Fibroblast of gingiva (primary cell): ENCODE measurements at regions not wholly inside any gene's neighbourhood (a gene's known extent, or its start where the extent isn't known, plus 50 kb on each side); places are given as distances from the start of the nearest gene placed in this dataset.
A peak's percentile ranks its signal among the peaks of the same experiment; 100 is the strongest.
"Not testable (repeated sequence)": the region's sequence is repeated elsewhere in the genome, so short reads cannot be mapped to it uniquely, and the experiment has no call there.

Experiments
- DNase-seq: peaks from one replicate; pipeline ENCODE4 v3.0.0-alpha.2; 2011; ENCODE audit warnings: low read depth

DNA sequence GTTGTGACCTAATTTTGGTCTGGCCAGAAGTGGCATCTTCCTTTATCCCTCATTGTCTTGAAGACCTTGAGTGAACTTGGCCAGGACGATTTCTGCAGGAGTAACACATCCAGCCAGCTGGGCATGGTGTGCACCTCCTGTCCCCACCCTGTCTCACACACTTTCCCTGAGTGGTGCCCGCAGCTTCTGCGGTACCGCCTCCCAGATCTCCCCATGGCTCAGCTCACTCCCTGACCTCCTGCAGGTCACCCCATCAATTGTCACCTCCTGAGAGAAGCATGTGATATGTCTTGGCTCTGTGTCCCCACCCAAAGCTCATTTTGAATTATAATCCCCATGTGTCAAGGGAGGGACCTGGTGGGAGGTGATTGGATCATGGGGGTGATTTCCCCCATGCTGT lies 50.2 kb upstream of the TP53I11 start:
- DNase-seq: no peak

DNA sequence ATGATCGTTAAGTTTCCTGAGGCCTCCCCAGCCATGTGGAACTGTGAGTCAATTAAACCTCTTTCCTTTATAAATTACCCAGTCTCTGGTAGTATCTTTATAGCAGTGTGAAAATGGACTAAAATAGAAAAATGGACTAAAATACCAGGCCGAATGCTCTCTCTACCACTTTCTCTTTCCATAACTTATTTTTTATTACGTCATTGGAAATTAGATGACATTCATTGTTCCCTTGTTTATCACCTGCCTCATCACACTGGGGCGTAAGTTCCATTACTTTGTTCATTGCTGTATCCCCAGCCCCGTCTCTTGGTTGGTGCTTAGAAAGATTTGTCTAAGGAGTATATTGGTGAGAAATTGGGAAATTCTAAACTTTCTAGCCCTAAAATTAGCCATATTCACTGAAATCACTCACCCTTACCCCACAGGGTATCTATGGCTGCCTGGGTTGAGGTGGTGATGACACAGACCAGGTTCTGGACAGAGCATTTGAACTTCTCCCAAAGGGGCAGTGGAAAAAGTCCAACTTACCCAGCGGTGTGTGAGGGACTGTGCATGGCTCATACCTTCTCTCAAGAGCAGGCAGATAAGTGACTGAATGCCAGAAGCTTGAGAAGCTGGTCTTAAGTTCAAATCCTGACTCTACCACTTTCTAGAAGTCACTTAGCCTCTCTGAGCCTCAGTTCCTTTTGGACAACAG lies 50.9 kb upstream of the TP53I11 start:
- DNase-seq: no peak

DNA sequence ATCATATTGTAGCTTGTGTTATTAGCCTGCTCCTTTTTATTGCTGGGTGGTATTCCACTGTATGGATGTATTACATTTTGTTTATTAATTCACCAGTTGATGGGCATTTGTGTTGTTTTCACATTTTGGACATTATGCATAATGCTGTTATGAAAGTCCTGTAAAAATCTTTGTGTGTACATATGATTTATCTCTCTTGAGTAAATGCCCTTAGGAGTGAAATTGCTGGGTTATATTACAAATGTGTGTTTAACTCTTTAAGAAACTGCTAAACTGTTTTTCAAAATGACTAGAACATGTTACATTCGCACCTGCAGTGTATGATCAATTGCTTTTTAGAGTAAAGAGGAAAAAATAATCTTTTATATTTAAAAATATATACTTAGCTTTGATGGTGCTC lies 54.4 kb upstream of the TP53I11 start:
- no peak for DNase-seq

DNA sequence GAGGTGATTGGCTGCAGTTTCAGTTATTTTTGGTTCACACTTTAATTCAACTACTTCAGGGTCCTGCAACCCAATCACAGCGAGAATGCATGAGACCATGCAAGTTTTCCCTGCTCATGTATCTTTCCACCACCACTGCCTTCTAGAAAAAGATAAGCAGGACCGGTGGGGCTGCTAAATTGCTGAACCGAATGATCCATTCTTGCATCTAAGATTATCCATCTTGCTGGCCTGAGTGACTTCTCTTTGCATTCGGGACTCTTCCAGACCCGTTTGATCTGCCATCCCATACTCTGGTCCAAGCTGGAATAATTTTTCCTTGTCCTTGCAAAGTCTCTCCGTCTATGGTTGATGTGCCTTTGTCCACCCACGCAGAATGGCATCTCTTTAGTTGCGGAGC lies 56.3 kb upstream of the TP53I11 start:
- DNase-seq: no peak

DNA sequence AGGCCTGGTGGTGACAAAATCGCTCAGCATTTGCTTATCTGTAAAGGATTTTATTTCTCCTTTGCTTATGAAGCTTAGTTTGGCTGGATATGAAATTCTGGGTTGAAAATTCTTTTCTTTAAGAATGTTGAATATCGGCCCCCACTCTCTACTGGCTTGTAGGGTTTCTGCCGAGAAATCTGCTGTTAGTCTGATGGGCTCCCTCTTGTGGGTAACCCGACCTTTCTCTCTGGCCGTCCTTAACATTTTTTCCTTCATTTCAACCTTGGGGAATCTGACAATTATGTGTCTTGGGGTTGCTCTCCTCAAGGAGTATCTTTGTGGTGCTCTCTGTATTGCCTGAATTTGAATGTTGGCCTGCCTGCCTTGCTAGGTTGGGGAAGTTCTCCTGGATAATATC lies 65.3 kb upstream of the TP53I11 start:
- not testable (repeated sequence) for DNase-seq

DNA sequence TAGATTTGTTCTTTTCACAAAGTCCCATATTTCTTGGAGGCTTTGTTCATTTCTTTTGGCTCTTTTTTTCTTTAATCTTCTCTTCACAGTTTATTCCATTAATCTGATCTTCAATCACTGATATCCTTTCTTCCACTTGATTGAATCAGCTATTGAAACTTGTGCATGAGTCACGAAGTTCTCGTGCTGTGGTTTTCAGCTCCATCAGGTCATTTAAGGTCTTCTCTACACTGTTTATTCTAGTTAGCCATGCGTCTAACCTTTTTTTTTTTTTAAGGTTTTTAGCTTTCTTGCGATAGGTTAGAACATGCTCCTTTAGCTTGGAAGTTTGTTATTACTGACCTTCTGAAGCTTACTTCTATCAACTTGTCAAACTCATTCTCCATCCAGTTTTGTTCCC lies 65.8 kb upstream of the TP53I11 start:
- not testable (repeated sequence) for DNase-seq

DNA sequence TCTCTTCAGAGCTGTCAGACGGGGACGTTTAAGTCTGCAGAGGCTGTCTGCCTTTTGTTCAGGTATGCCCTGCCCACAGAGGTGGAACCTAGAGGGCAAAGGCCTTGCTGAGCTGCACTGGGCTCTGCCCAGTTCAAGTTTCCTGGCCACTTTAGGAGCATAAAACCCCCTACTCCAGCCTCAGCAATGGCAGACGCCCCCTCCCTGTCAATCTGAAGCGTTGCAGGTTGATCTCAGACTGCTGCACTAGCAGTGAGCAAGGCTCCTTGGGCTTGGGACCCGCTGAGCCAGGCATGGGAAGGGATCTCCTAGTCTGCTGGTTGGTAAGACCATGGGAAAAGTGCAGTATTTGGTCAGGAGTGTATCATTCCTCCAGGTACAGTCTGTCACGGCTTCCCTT lies 66.6 kb upstream of the TP53I11 start:
- DNase-seq: no peak

DNA sequence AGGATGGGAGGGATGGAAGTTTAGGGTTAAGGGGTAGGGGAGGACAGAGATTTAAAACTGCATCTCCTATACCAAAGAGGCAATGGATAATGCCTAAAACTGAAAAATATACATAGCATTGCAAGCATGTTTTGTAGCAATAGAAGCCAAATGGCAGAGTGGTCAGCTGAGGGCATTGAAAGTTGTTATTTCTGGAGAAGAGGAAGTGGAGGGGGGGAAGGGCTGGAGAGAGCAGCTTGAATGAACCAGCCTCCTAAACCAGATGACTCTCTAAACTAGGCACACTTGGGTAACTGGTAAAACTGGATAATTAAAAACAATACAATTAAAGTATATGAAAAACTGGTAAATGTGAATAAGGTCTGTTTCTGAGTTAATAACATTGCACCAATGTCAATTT lies 70.3 kb upstream of the TP53I11 start:
- no peak for DNase-seq

DNA sequence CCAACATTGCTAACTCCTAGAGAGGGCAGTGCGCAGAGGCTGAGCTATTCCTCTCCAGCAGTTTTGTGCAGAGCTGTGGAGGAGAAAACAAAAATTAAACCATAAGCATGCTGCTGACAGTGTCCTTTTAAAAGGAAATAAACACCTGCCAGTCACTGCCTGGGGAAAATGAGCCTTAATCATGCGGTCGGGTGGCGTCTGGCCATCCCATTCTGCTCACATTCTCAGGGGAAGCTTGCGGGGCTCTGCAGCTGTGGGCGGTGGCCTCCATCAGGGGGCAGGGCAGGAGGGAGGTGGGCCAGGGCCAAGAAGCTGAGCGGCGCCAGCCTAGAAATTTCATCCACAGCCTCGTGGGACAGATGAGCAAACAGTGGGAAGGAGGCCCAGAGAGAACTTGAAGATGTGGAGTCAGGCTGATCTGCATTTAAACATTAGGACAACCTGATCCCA lies 71.0 kb upstream of the TP53I11 start:
- DNase-seq: peak; percentile 75

DNA sequence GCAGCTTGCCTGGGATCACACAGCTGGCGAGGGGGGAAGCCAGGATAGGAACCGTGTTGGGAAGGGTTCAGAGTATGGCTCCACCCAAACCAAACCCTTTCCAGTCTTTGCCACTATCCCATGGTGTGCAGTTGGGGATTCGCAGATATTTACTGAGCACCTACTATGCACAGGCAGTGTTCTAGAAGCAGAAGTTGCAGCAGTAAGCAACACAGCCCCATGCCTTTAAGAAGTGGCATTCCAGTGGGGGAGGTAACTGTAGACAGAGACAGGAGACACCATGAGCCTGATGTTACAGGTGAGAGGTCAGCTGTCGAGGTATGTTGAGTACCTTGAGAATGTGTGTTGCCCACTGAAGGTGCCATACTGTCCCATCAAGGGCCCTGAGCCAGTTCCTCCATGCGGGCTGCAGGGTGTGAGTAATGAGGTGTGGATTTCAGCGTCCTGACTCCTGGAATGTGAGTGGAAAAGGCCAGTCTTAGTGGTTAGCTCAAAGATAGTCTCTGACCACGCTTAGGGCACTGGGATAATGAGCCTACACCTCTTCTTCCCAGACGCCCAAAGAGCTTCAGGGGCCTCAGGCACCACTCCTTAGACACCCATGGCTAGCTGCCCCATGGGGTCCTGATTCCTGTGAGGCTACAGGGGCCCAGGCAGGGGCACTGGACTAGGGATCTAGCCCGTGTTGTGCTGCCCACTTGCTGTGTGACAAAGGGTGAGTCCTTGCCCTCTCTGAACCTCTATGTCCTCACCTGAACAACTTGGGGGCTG lies 71.8 kb upstream of the TP53I11 start:
- peak; percentile 8 for DNase-seq

DNA sequence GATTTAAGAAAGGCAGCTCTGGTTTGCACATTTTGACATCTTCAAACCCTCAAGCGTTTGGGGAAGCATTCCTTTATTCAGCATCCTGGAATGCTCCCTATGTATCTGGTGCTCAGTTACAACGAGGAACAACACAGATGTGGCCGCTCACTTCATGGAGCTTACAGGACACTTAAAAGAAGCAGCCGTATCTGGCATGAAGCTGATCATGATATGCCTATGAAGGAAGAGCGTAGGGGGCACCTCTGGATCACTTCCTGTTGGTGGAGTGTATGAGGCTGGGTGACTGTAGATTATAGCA lies 72.3 kb upstream of the TP53I11 start:
- peak; percentile 6 for DNase-seq

DNA sequence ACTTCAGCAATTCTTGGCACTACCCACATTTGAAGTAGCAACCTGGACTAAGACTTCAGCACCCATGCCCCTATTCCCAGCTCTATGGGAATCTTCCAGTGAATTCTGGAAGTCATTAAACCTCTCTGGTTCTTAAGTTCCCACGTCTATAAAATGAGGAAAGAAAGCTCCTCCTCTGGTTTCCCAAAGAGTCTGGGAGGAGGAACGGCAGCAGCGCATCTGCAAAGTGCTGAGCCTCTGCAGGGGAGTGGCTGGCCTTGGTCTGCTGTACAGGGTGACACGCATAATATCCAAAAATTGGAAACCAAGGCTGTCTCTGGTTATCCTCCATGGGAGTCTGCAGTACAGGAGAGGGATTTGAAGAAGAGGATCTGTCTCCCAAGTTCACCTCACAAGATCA lies 73.6 kb upstream of the TP53I11 start:
- no peak for DNase-seq

DNA sequence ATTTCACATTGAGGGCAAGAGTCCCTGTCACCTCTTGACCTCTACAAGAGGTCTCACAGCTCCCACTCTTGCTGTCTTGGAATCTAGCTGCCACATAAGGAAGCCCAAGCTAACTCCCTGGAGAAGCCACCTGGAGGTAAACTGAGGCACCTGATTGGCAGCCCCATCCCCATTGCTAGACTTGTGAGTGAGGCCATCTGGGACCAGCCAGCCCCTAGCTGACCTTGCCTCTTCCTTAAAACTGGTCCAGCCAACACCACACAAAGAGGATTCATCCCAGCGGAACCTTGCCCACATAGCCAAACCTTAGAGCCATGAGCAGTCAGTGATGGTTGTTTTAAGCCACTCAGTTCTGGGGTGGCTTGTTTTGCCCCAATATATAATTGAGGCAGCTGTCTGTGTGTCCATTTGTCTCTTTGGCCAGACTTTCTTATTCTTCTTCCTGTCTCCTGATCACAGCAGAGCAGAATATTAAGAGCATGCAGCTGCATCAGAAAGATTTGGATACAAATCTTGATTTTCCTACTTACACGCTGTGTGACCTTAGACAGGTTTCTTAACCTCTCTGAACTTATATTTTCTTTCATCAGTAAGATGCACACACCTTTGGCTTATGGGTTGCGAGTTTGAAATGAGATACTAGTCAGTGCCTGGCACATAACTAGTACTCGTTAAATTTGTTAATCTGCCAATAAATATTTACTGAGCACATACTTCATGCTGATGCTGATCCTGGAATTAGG lies 74.3 kb upstream of the TP53I11 start:
- no peak for DNase-seq

DNA sequence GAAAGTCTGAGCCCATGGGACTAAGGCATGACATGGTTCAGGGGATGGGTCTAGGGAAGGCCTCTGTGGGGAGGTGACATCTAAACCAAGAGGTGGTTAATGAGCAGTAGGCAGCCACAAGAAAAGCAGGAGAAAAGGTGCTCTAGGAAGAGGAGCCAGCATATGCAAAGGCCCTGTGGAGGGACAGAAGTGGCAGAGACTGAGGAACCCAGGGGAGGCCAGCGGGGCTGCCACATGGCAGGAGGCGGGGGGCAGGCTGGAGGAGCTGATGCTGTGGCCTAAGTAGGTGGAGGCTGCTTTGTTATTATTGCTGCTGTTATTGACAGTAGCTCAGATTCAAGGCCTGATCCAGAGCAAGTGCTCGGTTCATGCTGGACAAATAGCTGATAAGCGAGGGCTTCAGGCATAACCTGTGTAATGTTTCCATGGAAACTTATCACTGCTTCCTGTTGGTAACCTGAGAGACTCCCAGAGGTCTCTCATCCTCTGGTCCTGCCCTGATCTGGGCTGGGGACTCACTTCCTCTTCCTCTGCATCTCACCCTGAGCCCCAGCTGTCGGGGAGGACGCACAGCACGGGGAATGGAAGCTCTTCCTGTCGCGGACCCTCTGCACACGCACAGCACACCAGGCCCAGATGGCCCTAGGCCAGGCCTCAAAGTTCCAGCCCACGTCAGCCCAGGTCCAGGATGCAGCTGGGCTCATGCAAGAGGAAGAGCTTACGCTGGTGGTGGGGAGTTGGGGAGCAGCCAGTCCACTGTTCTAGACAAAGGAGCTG lies 75.2 kb upstream of the TP53I11 start:
- no peak for DNase-seq

DNA sequence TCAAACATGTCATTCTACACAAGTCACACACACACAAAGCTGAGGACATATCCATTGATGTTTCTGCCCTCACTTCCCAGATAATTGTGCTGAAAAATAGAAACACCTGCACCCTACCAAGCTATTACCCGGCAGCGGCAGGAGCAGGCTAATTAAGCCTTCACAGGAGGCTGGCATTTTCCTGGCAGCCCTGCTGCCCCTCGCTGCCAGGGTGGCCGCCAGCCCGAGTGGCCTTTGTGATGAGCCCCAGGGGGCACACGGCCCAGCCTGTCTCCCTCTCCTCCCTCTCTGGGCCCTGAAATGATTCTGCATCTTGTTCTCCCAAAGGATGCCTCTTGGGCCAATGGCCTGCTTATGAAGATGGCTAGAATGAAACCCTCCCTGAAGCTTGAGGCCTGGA lies 76.2 kb upstream of the TP53I11 start:
- DNase-seq: no peak

DNA sequence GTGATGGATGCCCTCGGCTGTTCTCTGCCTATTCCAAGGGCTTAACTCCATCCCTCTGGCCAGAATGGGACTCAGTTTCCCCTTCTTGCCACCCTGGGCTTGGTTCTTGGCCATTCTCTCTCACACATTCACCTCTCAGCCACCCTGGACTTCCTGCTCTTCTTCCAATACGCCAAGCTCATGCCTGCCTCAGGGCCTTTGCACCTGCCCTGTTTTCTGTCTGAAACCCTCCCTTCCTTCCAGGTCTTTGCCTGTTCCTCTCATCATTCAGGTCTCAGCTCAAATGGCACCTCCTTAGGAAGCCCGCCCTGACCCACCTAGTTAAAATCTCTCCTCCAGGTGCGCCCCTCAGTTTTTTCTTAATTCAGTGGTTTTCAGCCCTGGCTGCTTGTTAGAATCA lies 76.6 kb upstream of the TP53I11 start:
- no peak for DNase-seq

DNA sequence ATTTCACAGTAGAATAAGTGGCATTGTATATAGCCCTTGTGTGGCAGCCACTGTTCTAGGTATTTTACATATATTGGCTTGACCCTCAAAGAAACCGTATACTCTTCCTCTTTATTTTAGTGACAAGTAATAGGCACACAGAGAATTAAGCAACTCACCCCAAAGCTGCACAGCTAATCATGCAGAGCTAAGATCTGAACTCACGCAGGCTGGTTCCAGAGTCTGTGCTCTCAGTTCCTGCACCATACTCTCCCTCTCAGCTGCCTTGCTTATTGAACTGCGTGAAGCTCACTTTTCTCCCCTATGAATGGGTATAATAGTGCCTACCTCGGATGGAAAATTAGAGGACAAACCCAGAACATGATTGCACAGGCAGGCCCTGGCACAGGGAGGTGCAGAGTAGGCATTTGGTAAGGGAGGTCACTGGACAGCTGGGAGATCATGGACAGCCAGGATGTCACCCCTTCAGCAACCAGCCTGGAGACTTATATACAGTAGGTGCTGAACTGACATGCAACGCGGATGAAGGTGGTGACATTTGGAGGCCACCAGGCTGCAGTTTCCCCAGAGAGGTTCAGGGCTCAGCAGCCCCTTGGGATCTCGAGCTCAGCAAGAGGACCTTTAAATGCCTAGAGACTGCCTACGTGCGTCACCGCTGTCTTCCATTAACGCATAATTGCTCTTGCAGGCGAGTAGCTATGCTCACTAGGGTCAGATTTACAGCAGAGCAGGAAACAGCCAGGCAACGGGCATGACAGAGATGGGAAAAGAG lies 78.4 kb upstream of the TP53I11 start:
- no peak for DNase-seq

DNA sequence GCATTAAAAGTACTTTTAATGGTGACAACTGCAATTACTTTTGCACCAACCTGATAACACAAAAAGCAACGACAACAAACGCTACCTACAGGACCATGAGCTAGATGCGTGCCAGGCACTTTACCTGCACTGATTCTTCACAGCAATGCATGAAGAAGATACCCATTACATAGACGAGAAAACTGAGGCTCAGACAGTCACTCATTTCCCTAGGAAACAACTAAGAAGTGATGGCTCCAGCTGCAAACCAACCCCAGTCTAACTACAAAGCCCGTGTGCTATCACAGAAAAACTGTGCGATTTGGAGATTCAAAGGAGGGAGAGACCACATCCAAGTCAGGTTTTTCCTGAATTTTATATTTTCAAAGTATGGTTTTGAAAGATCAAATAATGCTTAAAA lies 80.1 kb upstream of the TP53I11 start:
- DNase-seq: no peak

DNA sequence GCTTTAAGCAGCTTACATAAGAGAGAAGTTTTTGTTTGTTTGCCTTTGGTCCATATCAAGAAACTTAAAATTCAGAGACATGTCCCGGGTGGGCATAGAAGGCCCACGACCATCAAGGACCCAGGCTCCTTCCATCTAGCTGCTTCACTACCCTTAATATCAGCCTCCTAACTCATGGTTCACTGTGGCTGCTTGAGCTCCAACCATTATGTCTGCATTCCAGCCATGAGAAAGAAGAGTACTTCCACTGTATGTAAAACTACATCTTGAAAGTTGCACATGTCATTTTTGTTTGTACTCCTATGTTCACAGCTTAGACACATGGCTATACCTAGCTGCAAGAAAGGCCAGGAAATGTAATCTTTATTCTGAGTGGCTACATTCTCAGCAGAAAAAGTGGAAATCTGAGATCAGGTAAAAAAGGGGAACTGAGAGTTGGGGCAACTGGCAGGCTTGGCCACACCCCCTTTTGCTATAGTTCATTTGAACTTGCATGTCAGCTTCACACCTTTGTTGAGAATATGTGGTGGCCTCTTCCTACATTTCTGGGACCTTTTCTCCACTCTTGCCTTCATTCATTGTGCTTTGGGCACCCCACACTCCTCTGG lies 81.3 kb upstream of the TP53I11 start:
- DNase-seq: no peak

DNA sequence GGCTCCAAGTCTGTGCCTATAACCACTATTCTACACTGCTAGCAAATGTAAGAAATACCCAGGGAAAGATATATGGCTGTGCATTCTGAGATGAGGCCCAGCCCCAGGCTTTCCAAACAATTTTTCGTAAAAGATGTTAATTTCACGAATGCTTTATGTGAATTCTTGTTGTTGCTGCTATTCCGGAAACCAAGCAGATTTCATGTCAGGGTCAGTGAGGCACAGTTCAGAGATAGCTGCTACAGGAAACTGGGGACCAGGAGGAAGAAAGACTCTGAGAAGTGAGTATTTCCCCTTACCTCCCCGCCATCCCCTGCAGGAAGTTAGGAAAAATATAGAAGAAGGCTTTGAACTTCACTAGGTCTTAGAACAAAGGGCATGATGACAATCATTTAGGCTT lies 84.7 kb upstream of the TP53I11 start:
- DNase-seq: no peak

DNA sequence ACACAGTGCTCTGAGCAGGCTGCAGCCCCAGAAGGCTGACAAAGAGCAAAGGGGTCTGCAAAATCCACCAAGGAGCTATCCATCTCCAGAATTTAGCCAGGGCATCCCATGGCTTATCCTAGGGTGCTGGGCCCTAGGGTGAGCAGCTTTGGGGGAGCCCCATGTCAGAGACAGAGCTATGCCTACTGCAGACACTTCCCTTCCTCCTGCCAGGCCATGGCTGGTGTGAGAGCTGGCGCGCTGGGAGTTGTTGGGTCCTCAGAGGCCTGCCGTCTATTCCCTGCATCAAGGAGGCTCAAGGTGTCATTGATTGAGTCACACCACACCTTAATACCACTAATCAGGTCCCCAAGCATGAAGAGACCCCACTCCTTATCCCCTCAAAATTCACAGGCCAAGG lies 85.3 kb upstream of the TP53I11 start:
- DNase-seq: no peak
